ENCODE measurements at regions not wholly inside any gene's neighbourhood (a gene's known extent, or its start where the extent isn't known, plus 50 kb on each side); places are given as distances from the start of the nearest gene placed in this dataset.

GRCh38 chr20:40491009-40491590 lies 197.9 kb downstream of the MAFB start:
- no peak for DNase-seq (ENCODE audit: low read depth)

GRCh38 chr20:40489886-40490285 lies 199.2 kb downstream of the MAFB start:
- peak; percentile 72 for DNase-seq (ENCODE audit: low read depth)

GRCh38 chr20:40488401-40488800 lies 200.6 kb downstream of the MAFB start:
- DNase-seq (ENCODE audit: low read depth): no peak

- no peak for DNase-seq (ENCODE audit: low read depth)
Measured at GRCh38 chr20:40486297-40486696, 202.7 kb downstream of the MAFB start.

- no peak for DNase-seq (ENCODE audit: low read depth)
Measured at GRCh38 chr20:40481743-40482458, 207.1 kb downstream of the MAFB start.

GRCh38 chr20:40481337-40481736 lies 207.7 kb downstream of the MAFB start:
- DNase-seq (ENCODE audit: low read depth): no peak

- DNase-seq (ENCODE audit: low read depth): peak; percentile 66
Measured at GRCh38 chr20:40477805-40478204, 211.2 kb downstream of the MAFB start.

GRCh38 chr20:40476461-40476860 lies 212.6 kb downstream of the MAFB start:
- DNase-seq (ENCODE audit: low read depth): no peak

- DNase-seq (ENCODE audit: low read depth): no peak
Measured at GRCh38 chr20:40472905-40473304, 216.1 kb downstream of the MAFB start.

- DNase-seq (ENCODE audit: low read depth): no peak
Measured at GRCh38 chr20:40471261-40471629, 217.8 kb downstream of the MAFB start.

- DNase-seq (ENCODE audit: low read depth): no peak
Measured at GRCh38 chr20:40470445-40471260, 218.4 kb downstream of the MAFB start.

- no peak for DNase-seq (ENCODE audit: low read depth)
Measured at GRCh38 chr20:40468759-40469158, 220.3 kb downstream of the MAFB start.

- no peak for DNase-seq (ENCODE audit: low read depth)
Measured at GRCh38 chr20:40467703-40468411, 221.2 kb downstream of the MAFB start.

- no peak for DNase-seq (ENCODE audit: low read depth)
Measured at GRCh38 chr20:40467067-40467466, 222.0 kb downstream of the MAFB start.

- no peak for DNase-seq (ENCODE audit: low read depth)
Measured at GRCh38 chr20:40464731-40465208, 224.3 kb downstream of the MAFB start.

GRCh38 chr20:40463171-40463570 lies 225.9 kb downstream of the MAFB start:
- no peak for DNase-seq (ENCODE audit: low read depth)

- DNase-seq (ENCODE audit: low read depth): no peak
Measured at GRCh38 chr20:40462566-40462965, 226.5 kb downstream of the MAFB start.

- DNase-seq (ENCODE audit: low read depth): no peak
Measured at GRCh38 chr20:40459299-40459698, 229.7 kb downstream of the MAFB start.

GRCh38 chr20:40457404-40457803 lies 231.6 kb downstream of the MAFB start:
- no peak for DNase-seq (ENCODE audit: low read depth)

GRCh38 chr20:40452758-40453157 lies 236.3 kb downstream of the MAFB start:
- no peak for DNase-seq (ENCODE audit: low read depth)

- DNase-seq (ENCODE audit: low read depth): peak; percentile 28
Measured at GRCh38 chr20:40451552-40451951, 237.5 kb downstream of the MAFB start.

GRCh38 chr20:40449974-40450616 lies 238.9 kb downstream of the MAFB start:
- DNase-seq (ENCODE audit: low read depth): no peak

All from stromal cell of bone marrow (primary cell).